NCI-H146 treated with DMSO at 0.1 percent for 48 hours (cell line): ENCODE measurements at regions not wholly inside any gene's neighbourhood (a gene's known extent, or its start where the extent isn't known, plus 50 kb on each side); places are given as distances from the start of the nearest gene placed in this dataset.

Experiments
- DNase-seq: peaks from one replicate; lab custom pipeline; 2025; ENCODE audit not compliant: unreplicated experiment; lab: John Stamatoyannopoulos, UW

- DNase-seq, result no peak
Observed at GRCh38 chr10:111131168-111131799, 54.5 kb downstream of the ADRA2A start.

- no peak for DNase-seq
Observed at GRCh38 chr10:111137007-111137406, 60.2 kb downstream of the ADRA2A start.

- no peak for DNase-seq
Observed at GRCh38 chr10:111137587-111137986, 60.8 kb downstream of the ADRA2A start.

GRCh38 chr10:111138544-111138943 is 61.7 kb downstream of the ADRA2A start:
- DNase-seq, result no peak

GRCh38 chr10:111139567-111139966 is 62.7 kb downstream of the ADRA2A start:
- DNase-seq, result no peak

GRCh38 chr10:111142092-111142768 is 65.4 kb downstream of the ADRA2A start:
- no peak for DNase-seq

GRCh38 chr10:111146025-111146640 is 69.3 kb downstream of the ADRA2A start:
- no peak for DNase-seq

GRCh38 chr10:111148025-111148424 is 71.2 kb downstream of the ADRA2A start:
- DNase-seq, result no peak

GRCh38 chr10:111148440-111148839 is 71.6 kb downstream of the ADRA2A start:
- DNase-seq, result no peak

GRCh38 chr10:111150691-111151090 is 73.9 kb downstream of the ADRA2A start:
- no peak for DNase-seq

- DNase-seq, result no peak
Observed at GRCh38 chr10:111151595-111152307, 74.9 kb downstream of the ADRA2A start.

- DNase-seq, result no peak
Observed at GRCh38 chr10:111156754-111157153, 79.9 kb downstream of the ADRA2A start.

- no peak for DNase-seq
Observed at GRCh38 chr10:111158595-111158994, 81.8 kb downstream of the ADRA2A start.

- DNase-seq, result no peak
Observed at GRCh38 chr10:111161109-111161874, 84.5 kb downstream of the ADRA2A start.

GRCh38 chr10:111171183-111171582 is 94.4 kb downstream of the ADRA2A start:
- no peak for DNase-seq

GRCh38 chr10:111175787-111176186 is 99.0 kb downstream of the ADRA2A start:
- no peak for DNase-seq

- no peak for DNase-seq
Observed at GRCh38 chr10:111177379-111177778, 100.5 kb downstream of the ADRA2A start.

GRCh38 chr10:111179514-111179913 is 102.7 kb downstream of the ADRA2A start:
- no peak for DNase-seq

GRCh38 chr10:111186358-111186757 is 109.5 kb downstream of the ADRA2A start:
- DNase-seq, result no peak

- DNase-seq, result no peak
Observed at GRCh38 chr10:111187096-111187495, 110.3 kb downstream of the ADRA2A start.

GRCh38 chr10:111199587-111199986 is 122.8 kb downstream of the ADRA2A start:
- no peak for DNase-seq
